ENCODE measurements at regions not wholly inside any gene's neighbourhood (a gene's known extent, or its start where the extent isn't known, plus 50 kb on each side); places are given as distances from the start of the nearest gene placed in this dataset.

DNA sequence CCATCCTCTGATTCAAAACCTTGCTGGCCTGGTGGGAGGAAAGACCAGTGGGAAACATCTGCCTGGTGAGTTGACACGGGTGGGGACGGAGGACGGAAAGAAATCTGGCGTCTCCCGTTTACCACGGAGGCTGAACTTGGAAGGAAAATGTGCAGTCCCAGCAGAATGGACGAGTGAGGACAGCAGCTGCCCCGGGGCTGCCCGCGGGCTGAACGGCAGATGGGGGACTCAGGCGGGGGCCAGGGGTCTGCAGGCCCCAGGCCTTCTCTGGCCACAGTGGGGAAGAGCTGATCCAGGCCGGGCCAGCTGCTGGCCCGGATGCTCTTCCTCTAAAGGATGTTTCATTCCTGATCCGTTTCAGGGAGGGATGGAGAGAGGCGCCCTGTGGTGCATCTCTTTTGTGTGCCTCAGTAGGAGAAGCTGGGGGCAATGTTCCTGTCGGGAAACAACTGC is 147.5 kb upstream of the CHST15 start:
- Histone ChIP-seq H3K4me1 (no peaks in the 10 kb centered on the region), H3K27me3 (no peaks in the 10 kb centered on the region), H3K9me3 (no peaks in the 10 kb centered on the region), H3K27ac (no peak overlapping the region), H3K36me3 (no peaks in the 10 kb centered on the region), H3K4me3 (no peak overlapping the region)
- 80% methylated on average over 17 of the region's 17 CpGs for WGBS
- TF ChIP-seq POLR2A (IDR thresholded peaks at IDR 0.05), result no peak
- TF ChIP-seq, protein P1, sequence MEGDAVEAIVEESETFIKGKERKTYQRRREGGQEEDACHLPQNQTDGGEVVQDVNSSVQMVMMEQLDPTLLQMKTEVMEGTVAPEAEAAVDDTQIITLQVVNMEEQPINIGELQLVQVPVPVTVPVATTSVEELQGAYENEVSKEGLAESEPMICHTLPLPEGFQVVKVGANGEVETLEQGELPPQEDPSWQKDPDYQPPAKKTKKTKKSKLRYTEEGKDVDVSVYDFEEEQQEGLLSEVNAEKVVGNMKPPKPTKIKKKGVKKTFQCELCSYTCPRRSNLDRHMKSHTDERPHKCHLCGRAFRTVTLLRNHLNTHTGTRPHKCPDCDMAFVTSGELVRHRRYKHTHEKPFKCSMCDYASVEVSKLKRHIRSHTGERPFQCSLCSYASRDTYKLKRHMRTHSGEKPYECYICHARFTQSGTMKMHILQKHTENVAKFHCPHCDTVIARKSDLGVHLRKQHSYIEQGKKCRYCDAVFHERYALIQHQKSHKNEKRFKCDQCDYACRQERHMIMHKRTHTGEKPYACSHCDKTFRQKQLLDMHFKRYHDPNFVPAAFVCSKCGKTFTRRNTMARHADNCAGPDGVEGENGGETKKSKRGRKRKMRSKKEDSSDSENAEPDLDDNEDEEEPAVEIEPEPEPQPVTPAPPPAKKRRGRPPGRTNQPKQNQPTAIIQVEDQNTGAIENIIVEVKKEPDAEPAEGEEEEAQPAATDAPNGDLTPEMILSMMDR (IDR thresholded peaks at IDR 0.05), result no peak
- no peak for TF ChIP-seq EP300 (IDR thresholded peaks at IDR 0.05)
- TF ChIP-seq POLR2AphosphoS5 (IDR thresholded peaks at IDR 0.05), result no peak
- DNase-seq (ENCODE audit: low spot score in 2 of 2), result peak; percentile 48 to 50

DNA sequence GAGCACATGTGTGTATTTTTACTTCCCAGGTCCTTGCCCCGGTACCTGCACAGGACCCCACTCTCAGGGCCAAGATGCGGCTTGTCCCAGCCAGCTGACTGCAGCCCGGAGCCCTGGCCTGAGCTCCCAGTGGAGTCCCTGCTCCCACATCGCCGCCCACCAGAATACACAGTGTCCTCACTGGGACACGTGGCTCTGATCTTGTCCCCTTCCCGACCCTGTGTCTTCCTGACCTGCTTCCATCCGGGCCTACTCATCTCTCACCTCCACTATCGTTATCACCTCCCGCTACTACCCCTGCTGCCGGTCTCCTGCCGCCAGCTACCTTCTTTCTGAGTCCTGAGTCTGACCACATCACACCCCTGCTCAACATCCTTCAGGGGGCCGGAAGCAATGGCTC is 146.3 kb upstream of the CHST15 start:
- Histone ChIP-seq H3K36me3 (no peaks in the 10 kb centered on the region), H3K27me3 (no peaks in the 10 kb centered on the region), H3K27ac (no peak overlapping the region), H3K4me3 (no peak overlapping the region), H3K9me3 (no peaks in the 10 kb centered on the region), H3K4me1 (no peaks in the 10 kb centered on the region)
- peak in 1 of 2 donors; percentile 46 for DNase-seq (ENCODE audit: low spot score in 2 of 2)
- TF ChIP-seq POLR2AphosphoS5 (IDR thresholded peaks at IDR 0.05), result no peak
- TF ChIP-seq EP300 (IDR thresholded peaks at IDR 0.05), result no peak
- TF ChIP-seq POLR2A (IDR thresholded peaks at IDR 0.05), result no peak
- TF ChIP-seq, protein P1 (IDR thresholded peaks at IDR 0.05), result no peak
- 92% methylated on average over 12 of the region's 13 CpGs for WGBS

DNA sequence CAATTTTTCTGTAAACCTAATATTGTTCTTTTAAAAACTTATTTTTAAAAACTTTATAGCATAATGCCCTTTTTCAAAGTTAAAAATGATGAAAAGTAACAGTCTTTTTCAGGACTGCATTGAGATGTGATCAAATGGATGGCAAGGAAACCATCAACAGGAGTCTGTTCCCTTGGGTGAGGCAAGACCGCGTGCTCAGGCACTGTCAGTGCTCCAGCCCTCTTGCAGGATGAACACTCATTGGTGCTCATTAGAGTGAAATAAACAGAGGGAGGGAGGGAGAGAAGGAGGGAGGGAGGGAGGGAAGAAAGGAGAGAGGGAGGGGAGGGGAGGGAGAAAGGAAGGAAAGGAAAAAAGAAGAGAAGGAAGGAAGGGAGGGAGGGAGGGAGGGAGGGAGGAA is 145.7 kb upstream of the CHST15 start:
- H3K9me3 ChIP-seq, result no peaks in the 10 kb centered on the region
- no peaks in the 10 kb centered on the region for H3K36me3 ChIP-seq
- no peaks in the 10 kb centered on the region for H3K4me1 ChIP-seq
- no peak overlapping the region for H3K4me3 ChIP-seq
- no peaks in the 10 kb centered on the region for H3K27me3 ChIP-seq
- DNase-seq (ENCODE audit: low spot score in 2 of 2), result peak in 1 of 2 donors; percentile 25
- no peak overlapping the region for H3K27ac ChIP-seq
- no peak for TF ChIP-seq POLR2AphosphoS5 (IDR thresholded peaks at IDR 0.05)
- no peak for TF ChIP-seq POLR2A (IDR thresholded peaks at IDR 0.05)
- TF ChIP-seq, protein P1 (IDR thresholded peaks at IDR 0.05), result no peak
- no peak for TF ChIP-seq EP300 (IDR thresholded peaks at IDR 0.05)
- 30% methylated on average over 2 of the region's 2 CpGs for WGBS

DNA sequence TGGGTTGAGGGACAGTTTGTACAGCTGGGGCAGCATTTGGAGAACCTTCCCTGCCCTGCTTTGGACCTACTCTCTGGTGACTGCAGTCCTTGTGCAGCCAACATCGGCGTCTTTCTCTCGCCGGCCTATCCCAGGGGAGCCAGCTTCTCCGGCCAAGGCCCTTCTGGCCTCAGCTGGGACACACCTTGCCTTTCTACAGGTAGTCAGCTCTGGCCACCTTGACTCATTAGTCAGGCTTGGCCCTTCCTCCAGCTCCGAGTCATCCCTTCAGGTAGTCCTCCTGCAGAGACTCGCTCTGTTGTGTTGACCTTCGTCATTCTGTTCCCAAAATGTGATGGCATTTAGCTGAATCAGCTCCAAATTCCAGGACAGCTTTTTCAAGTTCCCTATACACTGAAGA is 145.0 kb upstream of the CHST15 start:
- H3K27me3 ChIP-seq, result no peaks in the 10 kb centered on the region
- no peak for TF ChIP-seq EP300 (IDR thresholded peaks at IDR 0.05)
- TF ChIP-seq, protein P1 (IDR thresholded peaks at IDR 0.05), result no peak
- no peak for TF ChIP-seq POLR2A (IDR thresholded peaks at IDR 0.05)
- no peaks in the 10 kb centered on the region for H3K4me1 ChIP-seq
- H3K36me3 ChIP-seq, result no peaks in the 10 kb centered on the region
- 76% methylated on average over 8 of the region's 8 CpGs for WGBS
- H3K4me3 ChIP-seq, result no peak overlapping the region
- DNase-seq (ENCODE audit: low spot score in 2 of 2), result peak in 1 of 2 donors; percentile 26
- no peaks in the 10 kb centered on the region for H3K9me3 ChIP-seq
- no peak overlapping the region for H3K27ac ChIP-seq

DNA sequence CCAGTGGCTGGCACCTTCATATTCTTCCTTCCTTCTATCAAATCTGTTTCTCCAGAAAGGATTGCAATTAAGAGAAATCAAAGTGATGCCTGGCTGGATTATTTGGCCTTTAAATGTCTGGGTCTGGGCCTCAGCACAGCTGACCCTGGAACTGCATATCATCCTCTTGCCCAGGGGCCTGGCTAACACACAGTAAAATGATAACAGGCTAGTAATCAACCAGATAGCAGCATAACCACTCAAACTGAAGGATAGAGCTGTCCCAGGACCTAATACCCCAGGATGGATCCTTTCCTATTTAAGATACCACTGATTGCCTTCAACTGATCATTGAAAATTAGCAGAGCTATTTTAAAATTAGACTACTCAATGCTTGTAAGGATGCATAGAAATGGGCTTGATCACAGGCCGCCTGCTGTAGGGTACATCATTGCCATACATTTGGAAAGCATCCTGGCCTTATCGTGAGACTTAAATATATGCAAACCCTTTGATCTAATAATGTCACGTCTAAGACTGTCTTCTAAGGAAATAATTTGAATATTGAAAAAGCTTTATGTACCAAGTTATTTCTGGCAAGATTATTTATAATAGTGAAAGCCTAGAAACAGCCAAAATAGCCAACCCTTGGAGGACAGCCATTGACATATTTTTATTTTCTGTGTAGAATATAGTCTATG is 144.0 kb upstream of the CHST15 start:
- TF ChIP-seq POLR2AphosphoS5 (IDR thresholded peaks at IDR 0.05) (no peak), EP300 (IDR thresholded peaks at IDR 0.05) (no peak), POLR2A (IDR thresholded peaks at IDR 0.05) (no peak)
- TF ChIP-seq, protein P1 (IDR thresholded peaks at IDR 0.05), result no peak
- H3K27ac ChIP-seq, result no peak overlapping the region
- H3K4me3 ChIP-seq, result no peak overlapping the region
- DNase-seq (ENCODE audit: low spot score in 2 of 2), result no peak
- H3K27me3 ChIP-seq, result no peaks in the 10 kb centered on the region
- no peaks in the 10 kb centered on the region for H3K4me1 ChIP-seq
- H3K36me3 ChIP-seq, result no peaks in the 10 kb centered on the region
- H3K9me3 ChIP-seq, result no peaks in the 10 kb centered on the region
- WGBS, result 60% methylated on average over 3 of the region's 3 CpGs

Measured in suprapubic skin (tissue), 4 donors.